GM13976 (cell line): ENCODE measurements at regions not wholly inside any gene's neighbourhood (a gene's known extent, or its start where the extent isn't known, plus 50 kb on each side); places are given as distances from the start of the nearest gene placed in this dataset.

Source experiments
- DNase-seq: peaks from one replicate; pipeline ENCODE4 v3.0.0; 2012; ENCODE audit warnings: low spot score
- CTCF ChIP-seq: IDR thresholded peaks from 2 replicates; pipeline ENCODE4 v1.5.1; 2012; ENCODE audit warnings: borderline replicate concordance, mild to moderate bottlenecking; ENCODE audit not compliant: insufficient read depth; ENCODE audit errors: extremely low read depth, missing control alignments, control extremely low read depth
- in situ Hi-C: fragments of 300-500 bp; cut with MboI; formaldehyde crosslinking; loops from one replicate; pipeline ENCODE4 v1.12.0; 2022; ENCODE audit warnings: low sequenced_read_pairs, mixed read lengths, inconsistent platforms; ENCODE audit not compliant: unreplicated experiment

- no peak for TF ChIP-seq CTCF
- in situ Hi-C loops = no loop called here
- no peak for DNase-seq
Observed at GRCh38 chr11:59271811-59272327, 59.1 kb upstream of the MPEG1 start.

- in situ Hi-C loops = no loop called here
- no peak for DNase-seq
- no peak for TF ChIP-seq CTCF
Observed at GRCh38 chr11:59271247-59271755, 58.6 kb upstream of the MPEG1 start.

- no peak for DNase-seq
- TF ChIP-seq CTCF = no peak
- in situ Hi-C loops = no loop called here
Observed at GRCh38 chr11:59267736-59268475, 55.2 kb upstream of the MPEG1 start.

GRCh38 chr11:59267196-59267595, 54.5 kb upstream of the MPEG1 start:
- in situ Hi-C loops = no loop called here
- no peak for TF ChIP-seq CTCF
- DNase-seq = peak; percentile 56

GRCh38 chr11:59266491-59266890, 53.8 kb upstream of the MPEG1 start:
- in situ Hi-C loops = no loop called here
- DNase-seq = no peak
- TF ChIP-seq CTCF = no peak

- no peak for TF ChIP-seq CTCF
- no peak for DNase-seq
- in situ Hi-C loops = no loop called here
Observed at GRCh38 chr11:59265735-59266134, 53.0 kb upstream of the MPEG1 start.
